ENCODE measurements at regions not wholly inside any gene's neighbourhood (a gene's known extent, or its start where the extent isn't known, plus 50 kb on each side); places are given as distances from the start of the nearest gene placed in this dataset.

DNA sequence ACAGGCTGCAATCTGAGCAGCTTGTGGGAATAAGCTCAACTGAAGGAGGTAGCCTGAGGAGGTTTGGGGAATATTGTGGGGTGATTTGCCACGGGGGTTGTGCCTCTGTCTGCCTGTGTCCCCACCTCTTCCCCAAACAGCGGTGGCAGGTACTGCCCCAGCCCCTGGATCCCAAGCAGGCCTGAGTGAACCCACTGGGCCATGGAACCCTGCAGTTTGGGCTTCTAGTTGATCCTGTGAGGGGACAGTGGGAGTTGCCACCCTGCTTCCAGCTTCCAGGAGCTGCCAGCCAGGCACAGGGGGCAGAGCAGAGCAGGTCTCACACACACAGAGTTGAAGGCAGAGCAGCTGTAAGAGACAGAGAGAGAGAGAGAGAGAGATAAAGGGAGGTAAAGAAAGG is 97.4 kb downstream of the PJA1 start:
- TF ChIP-seq, protein P1, sequence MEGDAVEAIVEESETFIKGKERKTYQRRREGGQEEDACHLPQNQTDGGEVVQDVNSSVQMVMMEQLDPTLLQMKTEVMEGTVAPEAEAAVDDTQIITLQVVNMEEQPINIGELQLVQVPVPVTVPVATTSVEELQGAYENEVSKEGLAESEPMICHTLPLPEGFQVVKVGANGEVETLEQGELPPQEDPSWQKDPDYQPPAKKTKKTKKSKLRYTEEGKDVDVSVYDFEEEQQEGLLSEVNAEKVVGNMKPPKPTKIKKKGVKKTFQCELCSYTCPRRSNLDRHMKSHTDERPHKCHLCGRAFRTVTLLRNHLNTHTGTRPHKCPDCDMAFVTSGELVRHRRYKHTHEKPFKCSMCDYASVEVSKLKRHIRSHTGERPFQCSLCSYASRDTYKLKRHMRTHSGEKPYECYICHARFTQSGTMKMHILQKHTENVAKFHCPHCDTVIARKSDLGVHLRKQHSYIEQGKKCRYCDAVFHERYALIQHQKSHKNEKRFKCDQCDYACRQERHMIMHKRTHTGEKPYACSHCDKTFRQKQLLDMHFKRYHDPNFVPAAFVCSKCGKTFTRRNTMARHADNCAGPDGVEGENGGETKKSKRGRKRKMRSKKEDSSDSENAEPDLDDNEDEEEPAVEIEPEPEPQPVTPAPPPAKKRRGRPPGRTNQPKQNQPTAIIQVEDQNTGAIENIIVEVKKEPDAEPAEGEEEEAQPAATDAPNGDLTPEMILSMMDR (IDR thresholded peaks at IDR 0.05): no peak
- no peak for TF ChIP-seq POLR2AphosphoS5 (IDR thresholded peaks at IDR 0.05; ENCODE audit: low read depth, low read length)
